GM23248 (cell line): ENCODE measurements at regions not wholly inside any gene's neighbourhood (a gene's known extent, or its start where the extent isn't known, plus 50 kb on each side); places are given as distances from the start of the nearest gene placed in this dataset.

Experiments used
- DNase-seq: peaks from one replicate; pipeline ENCODE4 v3.0.0-alpha.2; 2015
- H2AFZ ChIP-seq: fragments of 200-600 bp; sonication (generic); 2 replicates; pipeline ENCODE4 v1.6.1; 2016; ENCODE audit warnings: antibody characterized with exemption
- H3F3A ChIP-seq: fragments of 200-600 bp; sonication (generic); 2 replicates; pipeline ENCODE4 v1.6.1; 2016; ENCODE audit warnings: mild to moderate bottlenecking, antibody characterized with exemption, mixed run types; ENCODE audit not compliant: insufficient read depth
- H3K27ac ChIP-seq: fragments of 200-600 bp; sonication (generic); 2 replicates; pipeline ENCODE4 v1.5.1; 2016; ENCODE audit warnings: mild to moderate bottlenecking
- H3K27me3 ChIP-seq: fragments of 200-600 bp; sonication (generic); replicated peaks from 2 replicates; pipeline ENCODE4 v1.6.1; 2016; ENCODE audit warnings: mild to moderate bottlenecking; ENCODE audit not compliant: insufficient read depth
- H3K36me3 ChIP-seq: fragments of 200-600 bp; sonication (generic); 2 replicates; pipeline ENCODE4 v1.6.1; 2016; ENCODE audit warnings: low read depth, mild to moderate bottlenecking
- H3K4me1 ChIP-seq: fragments of 200-600 bp; sonication (generic); 2 replicates; pipeline ENCODE4 v1.6.1; 2016; ENCODE audit warnings: mild to moderate bottlenecking; ENCODE audit not compliant: insufficient read depth
- H3K4me2 ChIP-seq: fragments of 200-600 bp; sonication (generic); one replicate; pipeline ENCODE4 v1.6.1; 2016; ENCODE audit warnings: mild to moderate bottlenecking; ENCODE audit not compliant: unreplicated experiment
- H3K4me3 ChIP-seq: fragments of 200-600 bp; sonication (generic); 2 replicates; pipeline ENCODE4 v1.5.1; 2016; ENCODE audit warnings: mild to moderate bottlenecking
- H3K79me2 ChIP-seq: fragments of 200-600 bp; sonication (generic); 2 replicates; pipeline ENCODE4 v1.6.1; 2016; ENCODE audit warnings: mild to moderate bottlenecking; ENCODE audit not compliant: insufficient read depth
- H3K9ac ChIP-seq: fragments of 200-600 bp; sonication (generic); 2 replicates; pipeline ENCODE4 v1.6.1; 2016; ENCODE audit warnings: mild to moderate bottlenecking
- H3K9me2 ChIP-seq: fragments of 200-600 bp; sonication (generic); 2 replicates; pipeline ENCODE4 v1.6.1; 2016; ENCODE audit warnings: mixed run types, mild to moderate bottlenecking, moderate library complexity; ENCODE audit not compliant: insufficient read depth
- H3K9me3 ChIP-seq: fragments of 200-600 bp; sonication (generic); one replicate; pipeline ENCODE4 v1.6.1; 2017; ENCODE audit warnings: low read depth
- H4K20me1 ChIP-seq: fragments of 200-600 bp; sonication (generic); 2 replicates; pipeline ENCODE4 v1.6.0; 2016; ENCODE audit not compliant: insufficient read depth
- EZH2 ChIP-seq: fragments of 200-600 bp; sonication (generic); IDR thresholded peaks from 2 replicates; pipeline ENCODE4 v1.6.1; 2018; ENCODE audit warnings: antibody characterized with exemption, mild to moderate bottlenecking; ENCODE audit not compliant: insufficient read depth, poor library complexity, severe bottlenecking
- EZH2phosphoT487 ChIP-seq: fragments of 200-600 bp; sonication (generic); IDR thresholded peaks from 2 replicates; pipeline ENCODE4 v1.6.1; 2018; ENCODE audit warnings: antibody characterized with exemption, moderate library complexity, mild to moderate bottlenecking, low read depth; ENCODE audit not compliant: insufficient read depth
- WGBS, 2 experiments: methylation state at CpG; one replicate each; pipeline ENCODE4 v1.1.6; 2015 to 2017; ENCODE audit warnings: low lambda C conversion rate in 2 of 2, low coverage in 1 of 2; ENCODE audit errors: missing lambda C conversion rate in 2 of 2; 5-methylcytosine and 5-hydroxymethylcytosine counted together
- in situ Hi-C: fragments of 300-500 bp; cut with MboI; formaldehyde crosslinking; loops from 2 replicates; pipeline ENCODE4 v1.15.0; 2020

- Histone ChIP-seq H3K4me1 (peaks cover 4% of the 10 kb centered on the region; the same call in 1 of the 2 replicates), H3K79me2 (no peaks in the 10 kb centered on the region), H3K9ac (no peak overlapping the region), H4K20me1 (no peaks in the 10 kb centered on the region), H3K36me3 (no peaks in the 10 kb centered on the region), H3K4me2 (no peak overlapping the region), H3K9me3 (no peaks in the 10 kb centered on the region), H3K27ac (no peak overlapping the region), H3K9me2 (no peaks in the 10 kb centered on the region), H2AFZ (no peak overlapping the region), H3F3A (no peaks in the 10 kb centered on the region), H3K27me3 (no peaks in the 10 kb centered on the region), H3K4me3 (no peak overlapping the region)
- in situ Hi-C loops = no loop called here
- 35 to 39% methylated on average over 2 of the region's 2 CpGs for WGBS, 2 experiments
- DNase-seq = no peak
- TF ChIP-seq EZH2phosphoT487 (no peak), EZH2 (no peak)
These were observed 983.2 kb downstream of the PLOD2 start for GRCh38 chr3:145177828-145178227.

- H3K27me3 ChIP-seq = no peaks in the 10 kb centered on the region
- no peaks in the 10 kb centered on the region for H3K79me2 ChIP-seq
- TF ChIP-seq EZH2 (no peak), EZH2phosphoT487 (no peak)
- H3K36me3 ChIP-seq = no peaks in the 10 kb centered on the region
- no peaks in the 10 kb centered on the region for H4K20me1 ChIP-seq
- H3K4me2 ChIP-seq = peak overlapping the region; percentile 63
- peak overlapping the region; percentile 61 for H3K4me3 ChIP-seq
- no peak overlapping the region for H3K27ac ChIP-seq
- peak overlapping the region; percentile 76 for H2AFZ ChIP-seq
- H3K9me3 ChIP-seq = no peaks in the 10 kb centered on the region
- H3K9ac ChIP-seq = peak overlapping the region; percentile 50
- in situ Hi-C loops = no loop called here
- H3F3A ChIP-seq = no peaks in the 10 kb centered on the region
- WGBS, 2 experiments = 14 to 19% methylated on average over 4 of the region's 4 CpGs
- DNase-seq = peak; percentile 18
- peaks cover 13% of the 10 kb centered on the region for H3K4me1 ChIP-seq
- H3K9me2 ChIP-seq = no peaks in the 10 kb centered on the region
These were observed 978.6 kb downstream of the PLOD2 start for GRCh38 chr3:145182196-145182911.

GRCh38 chr3:145183261-145183660 is 977.7 kb downstream of the PLOD2 start:
- WGBS, 2 experiments = 23 to 26% methylated on average over 3 of the region's 3 CpGs
- no peaks in the 10 kb centered on the region for H3F3A ChIP-seq
- H3K4me1 ChIP-seq = peaks cover 13% of the 10 kb centered on the region
- no peaks in the 10 kb centered on the region for H3K27me3 ChIP-seq
- no peaks in the 10 kb centered on the region for H3K79me2 ChIP-seq
- in situ Hi-C loops = no loop called here
- H3K4me3 ChIP-seq = peak overlapping the region; percentile 61; the same call in 1 of the 2 replicates
- DNase-seq = peak; percentile 30
- no peaks in the 10 kb centered on the region for H4K20me1 ChIP-seq
- H3K9me2 ChIP-seq = no peaks in the 10 kb centered on the region
- peak overlapping the region; percentile 63 for H3K4me2 ChIP-seq
- H2AFZ ChIP-seq = peak overlapping the region; percentile 76
- TF ChIP-seq EZH2 (no peak), EZH2phosphoT487 (no peak)
- H3K9me3 ChIP-seq = no peaks in the 10 kb centered on the region
- H3K36me3 ChIP-seq = no peaks in the 10 kb centered on the region
- H3K27ac ChIP-seq = no peak overlapping the region
- no peak overlapping the region for H3K9ac ChIP-seq

- no peak overlapping the region for H3K9ac ChIP-seq
- no peak overlapping the region for H3K4me2 ChIP-seq
- no peaks in the 10 kb centered on the region for H4K20me1 ChIP-seq
- H3K9me2 ChIP-seq = peaks cover 7% of the 10 kb centered on the region; the same call in 1 of the 2 replicates
- WGBS, 2 experiments = 71 to 76% methylated on average over 2 of the region's 2 CpGs
- no peaks in the 10 kb centered on the region for H3K79me2 ChIP-seq
- no peak overlapping the region for H2AFZ ChIP-seq
- H3K27ac ChIP-seq = no peak overlapping the region
- no peaks in the 10 kb centered on the region for H3K9me3 ChIP-seq
- no peak for TF ChIP-seq EZH2phosphoT487
- no peak for TF ChIP-seq EZH2
- in situ Hi-C loops = no loop called here
- no peaks in the 10 kb centered on the region for H3F3A ChIP-seq
- no peak for DNase-seq
- no peaks in the 10 kb centered on the region for H3K36me3 ChIP-seq
- H3K4me1 ChIP-seq = peaks cover 5% of the 10 kb centered on the region
- H3K4me3 ChIP-seq = no peak overlapping the region
- no peaks in the 10 kb centered on the region for H3K27me3 ChIP-seq
These were observed 972.8 kb downstream of the PLOD2 start for GRCh38 chr3:145188079-145188770.
